HG03378 (cell line): ENCODE measurements at regions not wholly inside any gene's neighbourhood (a gene's known extent, or its start where the extent isn't known, plus 50 kb on each side); places are given as distances from the start of the nearest gene placed in this dataset.
"Not testable (repeated sequence)": the region's sequence is repeated elsewhere in the genome, so short reads cannot be mapped to it uniquely, and the experiment has no call there.

Experiments
- ATAC-seq: cut with Tn5 transposase; IDR thresholded peaks from one replicate; pipeline ENCODE4 v1.9.1; 2021; ENCODE audit warnings: mild to moderate bottlenecking, moderate library complexity; ENCODE audit not compliant: unreplicated experiment

GRCh38 chr6:60389094-60389493 lies 1896.9 kb downstream of the KHDRBS2 start:
- ATAC-seq = not testable (repeated sequence)

GRCh38 chr6:60384614-60385013 lies 1901.4 kb downstream of the KHDRBS2 start:
- ATAC-seq = not testable (repeated sequence)

DNA sequence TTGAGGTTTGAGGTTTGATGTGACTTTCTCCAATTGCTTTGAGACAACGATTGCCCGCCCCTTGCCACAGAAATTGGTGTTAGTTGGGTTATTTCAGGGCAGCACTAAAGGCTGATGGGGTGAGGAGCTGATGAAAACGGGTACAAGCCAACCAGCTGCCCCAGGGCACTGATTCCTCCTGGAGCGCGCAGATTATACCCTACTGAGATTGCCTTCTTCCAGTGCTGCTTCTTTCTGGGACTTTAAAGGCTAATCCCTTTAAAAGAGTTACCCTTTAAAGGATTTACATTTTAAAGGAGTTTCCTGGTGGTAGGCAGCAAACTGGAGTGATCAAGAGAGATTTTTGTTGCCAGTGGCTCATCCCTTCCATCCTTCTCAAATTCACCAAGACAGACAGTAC lies 1903.3 kb downstream of the KHDRBS2 start:
- ATAC-seq = not testable (repeated sequence)

DNA sequence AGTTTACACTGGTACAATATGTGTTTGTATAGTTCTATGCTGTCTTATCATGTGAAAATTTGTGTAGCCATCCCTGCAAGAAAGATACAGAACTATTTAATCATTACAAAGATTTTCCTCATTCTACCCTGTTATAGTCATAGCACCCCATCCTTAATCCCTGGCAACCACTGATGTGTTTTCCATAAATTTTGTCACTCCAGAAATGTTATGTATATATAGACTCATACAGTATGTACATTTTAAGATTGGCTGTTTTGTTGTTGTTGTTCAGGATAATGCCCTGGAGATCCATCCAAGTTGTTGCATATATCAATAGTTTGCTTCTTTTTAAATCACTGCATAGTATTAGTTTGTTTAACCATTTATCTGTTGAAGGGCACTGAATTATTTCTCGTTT lies 1911.9 kb downstream of the KHDRBS2 start:
- not testable (repeated sequence) for ATAC-seq

DNA sequence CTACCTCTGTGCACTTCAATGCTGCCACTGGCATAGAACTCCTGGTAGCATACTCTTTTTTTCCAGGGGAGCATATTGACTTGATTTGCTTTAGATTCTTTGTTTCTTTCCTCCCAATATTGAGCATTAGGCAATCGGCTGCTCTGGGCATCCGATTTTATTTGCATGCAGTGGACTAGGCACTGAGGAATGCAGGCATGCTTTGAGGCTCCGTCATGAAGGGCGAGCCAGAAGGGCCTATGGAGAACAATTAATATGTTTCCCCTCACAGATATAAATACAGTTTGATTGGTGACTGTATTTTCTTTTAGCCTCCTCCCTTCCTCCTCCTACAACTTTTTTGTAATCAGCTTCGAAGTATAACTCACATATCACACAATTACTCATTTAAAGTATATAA lies 1918.2 kb downstream of the KHDRBS2 start:
- not testable (repeated sequence) for ATAC-seq

GRCh38 chr6:60365901-60366300 lies 1920.1 kb downstream of the KHDRBS2 start:
- not testable (repeated sequence) for ATAC-seq

GRCh38 chr6:60342411-60343008 lies 1943.5 kb downstream of the KHDRBS2 start:
- ATAC-seq = not testable (repeated sequence)

DNA sequence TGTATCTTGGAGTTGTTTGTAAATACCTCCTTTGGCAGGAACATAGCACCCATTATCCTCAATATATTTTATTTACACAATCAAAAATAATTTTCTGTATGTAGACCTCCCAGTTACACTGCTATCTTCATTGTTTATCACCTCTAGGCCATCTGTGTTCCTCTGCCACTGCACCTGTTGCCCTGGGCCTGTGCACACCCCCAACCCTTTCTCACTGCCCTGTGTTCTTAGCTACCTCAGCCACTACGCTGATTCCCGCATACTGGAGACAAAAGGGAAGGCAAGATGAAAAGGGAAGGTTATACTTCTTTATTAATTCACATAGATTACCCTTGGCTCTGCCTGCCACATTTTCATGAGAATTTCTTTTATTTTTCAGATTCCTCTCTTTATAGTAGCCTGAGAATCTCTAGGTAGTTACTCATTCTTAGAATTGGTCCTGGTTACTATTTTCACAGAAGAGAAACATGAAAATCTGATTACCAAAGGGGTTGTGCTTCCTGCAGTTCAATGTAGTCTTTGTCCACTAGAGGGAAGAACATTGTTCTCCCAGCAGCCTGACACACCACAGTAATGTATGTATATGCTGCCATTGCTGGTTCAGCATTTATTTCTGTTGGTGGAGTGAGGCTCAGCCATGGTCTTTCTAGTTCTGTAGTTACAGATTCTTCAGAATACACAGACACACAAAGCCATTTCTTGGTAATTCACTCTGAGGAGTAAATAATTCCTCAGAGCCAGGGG lies 1947.5 kb downstream of the KHDRBS2 start:
- ATAC-seq = not testable (repeated sequence)

GRCh38 chr6:60335124-60335523 lies 1950.9 kb downstream of the KHDRBS2 start:
- ATAC-seq = not testable (repeated sequence)

GRCh38 chr6:60333708-60334107 lies 1952.3 kb downstream of the KHDRBS2 start:
- not testable (repeated sequence) for ATAC-seq

- not testable (repeated sequence) for ATAC-seq
Observed at GRCh38 chr6:60308939-60309338, 1977.1 kb downstream of the KHDRBS2 start.
